HG03280 (cell line): ENCODE measurements at regions not wholly inside any gene's neighbourhood (a gene's known extent, or its start where the extent isn't known, plus 50 kb on each side); places are given as distances from the start of the nearest gene placed in this dataset.

ENCODE experiments used
- ATAC-seq: cut with Tn5 transposase; IDR thresholded peaks from one replicate; pipeline ENCODE4 v1.9.1; 2021; ENCODE audit warnings: mild to moderate bottlenecking, moderate library complexity; ENCODE audit not compliant: unreplicated experiment

- no peak for ATAC-seq
Measured at GRCh38 chr14:87816416-87816815, 176.6 kb downstream of the GALC start.

- no peak for ATAC-seq
Measured at GRCh38 chr14:87815121-87815520, 177.9 kb downstream of the GALC start.

- ATAC-seq = no peak
Measured at GRCh38 chr14:87813686-87814085, 179.3 kb downstream of the GALC start.

- ATAC-seq = no peak
Measured at GRCh38 chr14:87813211-87813610, 179.8 kb downstream of the GALC start.

- no peak for ATAC-seq
Measured at GRCh38 chr14:87811246-87811645, 181.7 kb downstream of the GALC start.

GRCh38 chr14:87810711-87811110, 182.3 kb downstream of the GALC start:
- no peak for ATAC-seq

GRCh38 chr14:87809261-87809660, 183.7 kb downstream of the GALC start:
- no peak for ATAC-seq

- ATAC-seq = peak; percentile 86
Measured at GRCh38 chr14:87805315-87805723, 187.7 kb downstream of the GALC start.

GRCh38 chr14:87800216-87800615, 192.8 kb downstream of the GALC start:
- no peak for ATAC-seq

GRCh38 chr14:87799400-87799799, 193.6 kb downstream of the GALC start:
- ATAC-seq = no peak

- no peak for ATAC-seq
Measured at GRCh38 chr14:87797001-87797400, 196.0 kb downstream of the GALC start.

- ATAC-seq = no peak
Measured at GRCh38 chr14:87794561-87794960, 198.4 kb downstream of the GALC start.

- no peak for ATAC-seq
Measured at GRCh38 chr14:87785897-87786296, 207.1 kb downstream of the GALC start.

- ATAC-seq = no peak
Measured at GRCh38 chr14:87784386-87784785, 208.6 kb downstream of the GALC start.

GRCh38 chr14:87783071-87783470, 209.9 kb downstream of the GALC start:
- ATAC-seq = no peak

GRCh38 chr14:87772854-87773253, 220.1 kb downstream of the GALC start:
- ATAC-seq = no peak

- no peak for ATAC-seq
Measured at GRCh38 chr14:87767567-87767901, 225.4 kb downstream of the GALC start.

GRCh38 chr14:87758876-87759275, 234.1 kb downstream of the GALC start:
- no peak for ATAC-seq

GRCh38 chr14:87756661-87757060, 236.3 kb downstream of the GALC start:
- no peak for ATAC-seq

- ATAC-seq = no peak
Measured at GRCh38 chr14:87754520-87755223, 238.3 kb downstream of the GALC start.

- no peak for ATAC-seq
Measured at GRCh38 chr14:87748558-87748957, 244.4 kb downstream of the GALC start.

GRCh38 chr14:87745507-87746118, 247.4 kb downstream of the GALC start:
- ATAC-seq = peak; percentile 65
